IPS-18a (cell line): ENCODE measurements at regions not wholly inside any gene's neighbourhood (a gene's known extent, or its start where the extent isn't known, plus 50 kb on each side); places are given as distances from the start of the nearest gene placed in this dataset.

Experiments
- H3K27ac ChIP-seq: one replicate; pipeline ENCODE4 v1.5.1; 2013; ENCODE audit warnings: low read length
- H3K27me3 ChIP-seq: one replicate; pipeline ENCODE4 v1.6.1; 2013; ENCODE audit warnings: mild to moderate bottlenecking, low read length; ENCODE audit not compliant: control insufficient read depth, insufficient read depth
- H3K36me3 ChIP-seq: one replicate; pipeline ENCODE4 v1.6.1; 2013; ENCODE audit warnings: low read depth, low read length; ENCODE audit not compliant: control insufficient read depth
- H3K4me1 ChIP-seq: one replicate; pipeline ENCODE4 v1.6.1; 2013; ENCODE audit warnings: low read depth, low read length; ENCODE audit not compliant: control insufficient read depth
- H3K4me3 ChIP-seq: one replicate; pipeline ENCODE4 v1.5.1; 2013; ENCODE audit warnings: low read length
- H3K9ac ChIP-seq: one replicate; pipeline ENCODE4 v1.6.1; 2013; ENCODE audit warnings: mild to moderate bottlenecking, low read length, moderate library complexity
- H3K9me3 ChIP-seq: one replicate; pipeline ENCODE4 v1.6.1; 2013; ENCODE audit warnings: low read depth, low read length; ENCODE audit not compliant: control insufficient read depth

DNA sequence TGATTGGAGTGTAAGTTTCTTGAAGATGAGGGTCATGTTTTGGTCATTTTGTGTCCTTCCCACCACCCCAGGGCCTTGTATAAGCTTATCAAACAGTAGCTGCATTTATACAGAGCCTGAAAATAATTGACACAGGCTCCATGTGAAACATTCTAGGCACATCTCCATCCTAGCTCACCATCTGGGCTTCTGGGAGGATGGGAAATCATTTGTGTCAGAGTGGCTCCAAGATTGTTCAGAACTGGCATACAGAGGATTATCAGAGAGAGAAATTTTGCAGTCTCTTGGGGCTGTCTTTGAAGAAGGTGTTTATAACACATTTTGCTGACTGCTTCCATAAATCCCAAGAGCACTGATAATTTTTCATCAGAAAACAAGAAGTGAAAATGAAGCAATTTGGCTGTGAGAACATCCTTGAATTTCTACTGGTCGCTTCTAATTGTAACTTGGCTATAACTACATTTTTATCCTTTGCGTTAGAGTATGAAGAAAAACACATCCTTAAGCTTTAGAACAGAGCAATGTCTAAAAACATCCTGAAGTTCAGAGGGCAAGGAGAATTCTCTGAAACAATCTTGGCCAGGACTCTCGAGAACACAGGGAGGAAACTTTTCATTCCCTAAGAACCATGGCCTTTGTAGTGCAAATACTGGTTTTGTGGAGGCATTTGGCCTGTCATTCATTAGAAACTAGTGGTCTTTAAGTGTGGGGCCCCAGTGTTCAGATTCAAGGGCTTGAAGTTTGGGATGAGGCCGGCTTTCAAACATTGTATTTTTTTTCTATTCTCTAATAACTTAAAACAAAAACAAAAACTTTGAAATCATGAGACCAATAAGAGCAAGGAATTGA is 151.1 kb downstream of the DACT1 start:
- Histone ChIP-seq H3K9ac (no peak overlapping the region), H3K9me3 (no peaks in the 10 kb centered on the region), H3K4me3 (no peak overlapping the region), H3K27ac (no peak overlapping the region), H3K4me1 (peaks cover 22% of the 10 kb centered on the region), H3K27me3 (no peaks in the 10 kb centered on the region), H3K36me3 (no peaks in the 10 kb centered on the region)

DNA sequence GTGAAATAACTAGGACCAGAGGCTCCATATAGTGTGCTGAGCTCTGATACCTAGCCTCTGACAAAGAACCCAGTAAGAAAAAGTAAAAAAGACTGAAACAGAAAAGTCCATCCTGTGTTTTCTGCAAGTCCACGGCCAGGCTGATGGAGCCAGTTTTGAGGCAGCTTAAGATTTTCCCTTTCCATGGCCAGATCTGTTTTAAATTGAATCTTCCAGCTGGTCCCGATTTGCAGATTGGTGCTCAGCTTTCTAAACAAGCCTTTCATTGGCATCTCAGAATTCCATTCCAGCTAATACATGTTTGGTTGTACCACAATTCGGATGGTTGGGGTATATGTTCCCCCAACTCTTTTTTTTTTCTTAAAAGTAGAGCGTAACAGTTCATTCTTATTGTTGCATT is 152.0 kb downstream of the DACT1 start:
- Histone ChIP-seq H3K9ac (no peak overlapping the region), H3K4me3 (no peak overlapping the region), H3K27me3 (no peaks in the 10 kb centered on the region), H3K27ac (no peak overlapping the region), H3K9me3 (no peaks in the 10 kb centered on the region), H3K4me1 (peaks cover 22% of the 10 kb centered on the region), H3K36me3 (no peaks in the 10 kb centered on the region)

DNA sequence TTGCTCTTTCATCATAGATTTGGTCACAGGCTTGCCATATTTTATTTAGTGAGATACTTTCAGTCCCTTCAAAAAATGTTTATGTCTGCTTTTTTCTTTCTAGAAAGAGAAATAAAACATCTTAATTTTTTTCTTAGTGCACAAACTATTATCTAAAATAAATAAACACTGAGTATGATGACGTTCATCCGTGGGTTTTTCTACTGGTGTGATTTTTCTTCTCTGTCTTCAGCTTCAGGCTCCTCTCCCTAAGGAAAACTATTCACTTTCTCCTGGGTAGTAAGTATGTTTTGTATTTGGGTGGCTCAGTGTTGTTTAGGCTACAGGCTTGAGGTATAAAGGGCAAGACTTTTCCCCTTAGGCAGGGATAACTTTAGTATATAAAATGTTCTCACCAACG is 154.7 kb downstream of the DACT1 start:
- Histone ChIP-seq H3K9ac (no peak overlapping the region), H3K27me3 (no peaks in the 10 kb centered on the region), H3K9me3 (no peaks in the 10 kb centered on the region), H3K27ac (no peak overlapping the region), H3K4me3 (no peak overlapping the region), H3K36me3 (no peaks in the 10 kb centered on the region), H3K4me1 (peaks cover 22% of the 10 kb centered on the region)

DNA sequence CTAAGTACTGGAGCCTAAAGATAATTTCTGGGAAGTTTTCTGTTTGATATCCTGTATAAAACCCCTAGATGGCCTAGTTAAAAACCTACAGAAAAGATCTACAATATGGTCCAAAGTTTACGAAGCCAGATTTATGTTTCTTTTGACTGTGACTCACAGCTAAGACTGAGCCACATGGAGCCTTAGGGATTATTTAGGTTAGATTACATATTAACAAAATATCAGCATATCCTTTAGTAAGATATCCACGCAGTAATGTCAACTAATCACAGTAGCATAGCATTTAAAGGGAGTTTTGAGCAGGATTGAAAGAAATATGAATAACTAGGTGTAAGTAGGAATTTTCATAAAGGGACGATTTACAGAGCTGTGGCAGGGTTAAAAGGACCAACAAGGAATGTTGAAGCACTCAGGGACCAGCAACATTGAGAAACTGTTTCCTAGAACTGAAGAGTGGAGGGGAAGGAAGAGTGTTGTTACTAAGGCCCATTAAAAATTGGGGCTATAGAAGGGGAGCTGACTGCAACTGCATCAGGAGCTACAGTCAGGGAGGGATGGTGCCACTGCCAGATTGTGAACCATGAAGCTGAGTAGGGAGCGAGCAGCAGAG is 155.5 kb downstream of the DACT1 start:
- no peak overlapping the region for H3K27ac ChIP-seq
- H3K9ac ChIP-seq = no peak overlapping the region
- no peaks in the 10 kb centered on the region for H3K36me3 ChIP-seq
- H3K4me3 ChIP-seq = no peak overlapping the region
- peaks cover 22% of the 10 kb centered on the region for H3K4me1 ChIP-seq
- no peaks in the 10 kb centered on the region for H3K27me3 ChIP-seq
- H3K9me3 ChIP-seq = no peaks in the 10 kb centered on the region

DNA sequence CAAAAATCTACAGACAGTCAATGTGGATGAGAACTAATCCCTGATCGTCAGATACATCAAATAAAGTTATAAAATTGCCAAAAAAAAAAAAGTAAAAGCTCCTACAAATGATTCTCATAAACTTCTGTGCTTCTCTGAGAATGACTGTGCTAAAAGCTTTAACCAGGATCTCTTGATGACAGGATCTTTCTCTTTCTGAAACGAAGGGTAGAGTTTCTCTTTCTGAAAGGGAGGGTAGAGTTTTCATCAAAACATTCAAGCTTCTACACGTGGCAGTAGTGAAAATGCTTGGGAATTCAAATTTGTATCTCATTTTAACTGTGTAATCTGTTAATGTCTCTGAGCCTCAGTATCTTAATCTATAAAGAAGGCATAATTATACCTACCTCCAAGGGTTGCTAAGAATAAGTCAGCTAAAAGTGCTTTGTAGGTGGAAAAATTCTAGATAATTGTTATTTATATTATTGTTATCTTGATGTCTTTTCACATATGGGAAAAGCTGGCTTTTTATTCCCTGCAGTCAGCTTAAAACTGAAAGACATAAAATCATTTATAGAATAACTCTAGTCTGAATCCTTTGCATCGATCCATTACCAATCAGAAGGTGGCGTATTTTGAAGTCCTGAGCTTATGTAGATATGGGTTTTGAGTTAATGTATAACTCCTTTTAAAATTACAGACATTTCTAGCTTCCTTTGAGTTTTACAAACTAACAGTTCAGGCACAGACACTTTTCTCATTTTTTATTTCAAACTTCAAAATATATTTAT is 157.4 kb downstream of the DACT1 start:
- no peaks in the 10 kb centered on the region for H3K36me3 ChIP-seq
- no peaks in the 10 kb centered on the region for H3K9me3 ChIP-seq
- no peak overlapping the region for H3K27ac ChIP-seq
- peaks cover 4% of the 10 kb centered on the region for H3K4me1 ChIP-seq
- H3K9ac ChIP-seq = no peak overlapping the region
- no peak overlapping the region for H3K4me3 ChIP-seq
- no peaks in the 10 kb centered on the region for H3K27me3 ChIP-seq

DNA sequence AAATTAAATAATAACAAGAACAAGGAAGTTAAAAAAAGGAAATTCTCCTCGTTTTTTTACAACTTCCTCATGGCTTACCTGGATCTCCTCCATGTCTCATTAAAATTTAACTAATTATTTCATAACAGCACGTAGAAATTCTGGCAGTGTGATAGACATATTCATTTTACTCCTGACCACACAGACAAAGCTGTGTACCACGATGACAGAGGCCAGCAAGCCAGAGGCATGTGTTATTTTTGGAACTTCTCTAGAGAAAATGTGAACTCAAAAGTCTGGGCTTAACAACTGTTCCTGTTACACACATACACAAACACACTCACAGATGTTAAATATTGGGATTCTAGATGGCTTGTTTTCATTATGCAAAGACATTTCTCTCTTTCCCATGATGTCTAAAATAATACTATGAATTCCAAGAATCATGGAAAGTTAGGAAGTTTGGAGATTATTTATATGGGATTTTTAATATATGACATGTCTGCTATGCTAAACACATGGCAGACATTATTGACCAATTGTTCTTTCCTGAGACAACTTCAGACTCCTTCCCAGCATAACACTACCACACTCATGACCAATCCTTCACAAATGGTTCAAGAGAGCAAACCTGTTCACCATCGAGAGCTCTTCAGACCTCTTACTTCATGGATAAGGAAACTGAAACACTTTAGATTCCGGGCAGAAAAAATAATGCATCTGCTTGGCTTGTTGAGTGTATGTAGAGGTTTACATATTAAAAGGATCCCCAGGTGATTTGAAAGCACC is 158.7 kb downstream of the DACT1 start:
- Histone ChIP-seq H3K9ac (no peak overlapping the region), H3K4me3 (no peak overlapping the region), H3K27me3 (no peaks in the 10 kb centered on the region), H3K4me1 (no peaks in the 10 kb centered on the region), H3K27ac (no peak overlapping the region), H3K9me3 (no peaks in the 10 kb centered on the region), H3K36me3 (no peaks in the 10 kb centered on the region)

DNA sequence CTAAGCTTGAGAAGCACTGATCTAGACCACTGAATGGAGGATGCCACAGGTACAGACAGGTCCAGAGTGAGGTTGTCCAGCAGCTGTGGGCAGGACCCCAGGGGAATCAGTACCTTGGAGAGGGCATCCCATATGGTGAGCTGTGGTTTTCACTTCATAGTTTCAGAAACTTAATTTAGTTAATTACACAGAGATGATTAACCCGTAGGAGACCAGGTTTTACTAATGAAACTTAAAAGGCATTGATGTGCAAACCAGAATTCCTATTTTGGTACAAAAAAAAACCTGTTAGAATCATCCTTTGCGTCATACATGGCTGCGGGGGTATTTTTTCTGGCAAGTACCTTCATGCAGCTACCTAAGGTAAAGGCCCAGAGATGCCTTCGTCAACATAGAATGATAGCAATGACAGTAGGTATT is 159.3 kb downstream of the DACT1 start:
- no peaks in the 10 kb centered on the region for H3K36me3 ChIP-seq
- no peak overlapping the region for H3K4me3 ChIP-seq
- no peaks in the 10 kb centered on the region for H3K4me1 ChIP-seq
- H3K9ac ChIP-seq = no peak overlapping the region
- no peak overlapping the region for H3K27ac ChIP-seq
- H3K27me3 ChIP-seq = no peaks in the 10 kb centered on the region
- no peaks in the 10 kb centered on the region for H3K9me3 ChIP-seq

DNA sequence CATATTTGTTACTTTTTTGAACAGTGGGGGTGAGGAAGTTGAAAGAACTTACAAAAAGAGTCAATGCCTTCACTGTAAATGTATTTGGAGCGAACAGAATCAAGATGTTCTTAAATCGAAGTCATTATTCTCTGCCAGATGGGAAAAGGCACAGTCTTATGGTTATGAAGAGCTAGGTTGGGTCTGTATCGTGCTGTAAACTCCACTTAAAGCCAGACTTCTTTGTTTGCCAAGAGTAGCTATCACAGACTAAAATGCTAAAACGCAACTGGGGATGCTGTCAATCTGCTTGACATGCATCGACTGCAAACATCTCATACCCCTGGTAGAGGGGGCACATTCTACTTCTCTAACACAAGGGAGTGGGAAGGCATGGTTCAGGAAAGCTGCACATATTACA is 160.4 kb downstream of the DACT1 start:
- Histone ChIP-seq H3K4me1 (no peaks in the 10 kb centered on the region), H3K27ac (no peak overlapping the region), H3K9me3 (no peaks in the 10 kb centered on the region), H3K4me3 (no peak overlapping the region), H3K27me3 (no peaks in the 10 kb centered on the region), H3K9ac (no peak overlapping the region), H3K36me3 (no peaks in the 10 kb centered on the region)

DNA sequence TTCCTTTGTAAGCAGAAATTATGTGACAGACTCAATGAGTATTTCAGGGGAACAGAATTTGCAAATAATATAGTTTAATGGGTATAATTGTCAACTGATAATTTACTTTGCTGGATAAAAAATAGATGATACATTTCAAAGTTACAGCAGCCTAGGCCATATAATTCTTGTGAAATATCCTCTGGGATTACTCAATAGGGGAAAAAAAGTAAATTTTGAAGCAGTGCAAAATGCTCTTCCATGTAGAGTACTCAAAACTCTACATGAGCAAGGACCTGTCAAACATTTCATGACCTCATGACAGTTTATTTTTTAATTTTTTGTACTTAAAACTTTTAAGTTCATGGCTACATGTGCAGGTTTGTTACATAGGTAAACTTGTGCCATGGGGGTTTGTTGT is 163.3 kb downstream of the DACT1 start:
- H3K4me1 ChIP-seq = no peaks in the 10 kb centered on the region
- H3K27ac ChIP-seq = no peak overlapping the region
- no peaks in the 10 kb centered on the region for H3K36me3 ChIP-seq
- H3K9ac ChIP-seq = no peak overlapping the region
- H3K27me3 ChIP-seq = no peaks in the 10 kb centered on the region
- no peak overlapping the region for H3K4me3 ChIP-seq
- H3K9me3 ChIP-seq = no peaks in the 10 kb centered on the region

DNA sequence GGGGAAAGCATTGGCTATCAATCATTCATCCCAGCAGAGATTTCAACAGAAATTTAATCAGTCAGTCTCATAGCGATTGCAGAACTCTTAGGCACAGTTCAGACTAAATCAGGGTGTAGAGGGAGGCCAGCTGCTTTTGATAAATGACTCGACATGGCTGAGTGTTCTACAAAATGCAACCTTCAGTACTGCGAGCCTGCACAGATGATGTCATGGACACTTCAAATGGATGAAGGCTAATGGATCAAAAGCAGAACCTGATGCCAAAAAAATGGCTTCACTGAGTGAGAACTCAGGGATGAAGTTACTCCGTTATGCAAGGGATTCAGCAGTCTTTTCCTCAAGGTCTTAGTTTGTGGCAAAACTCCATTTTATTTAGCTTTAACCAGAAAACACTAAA is 167.3 kb downstream of the DACT1 start:
- Histone ChIP-seq H3K4me1 (no peaks in the 10 kb centered on the region), H3K9me3 (no peaks in the 10 kb centered on the region), H3K27ac (no peak overlapping the region), H3K9ac (no peak overlapping the region), H3K27me3 (no peaks in the 10 kb centered on the region), H3K36me3 (no peaks in the 10 kb centered on the region), H3K4me3 (no peak overlapping the region)
